HEK293T (cell line): ENCODE measurements at regions not wholly inside any gene's neighbourhood (a gene's known extent, or its start where the extent isn't known, plus 50 kb on each side); places are given as distances from the start of the nearest gene placed in this dataset.

Experiments
- BHLHE40 ChIP-seq: fragments of 450-650 bp; IDR thresholded peaks from 2 replicates; pipeline ENCODE4 v1.6.1; 2016; ENCODE audit warnings: mild to moderate bottlenecking, moderate library complexity, borderline replicate concordance
- ELF4 ChIP-seq: fragments of 450-650 bp; IDR thresholded peaks from 2 replicates; pipeline ENCODE4 v1.6.1; 2017; ENCODE audit warnings: antibody characterized with exemption
- FOXA1 ChIP-seq: fragments of 450-650 bp; IDR thresholded peaks from 2 replicates; pipeline ENCODE4 v1.6.1; 2016; ENCODE audit warnings: mild to moderate bottlenecking
- FOXK2 ChIP-seq: fragments of 450-650 bp; IDR thresholded peaks from 2 replicates; pipeline ENCODE4 v1.6.1; 2016; ENCODE audit warnings: mild to moderate bottlenecking
- LEF1 ChIP-seq: fragments of 450-650 bp; IDR thresholded peaks from 2 replicates; pipeline ENCODE4 v1.6.1; 2017; ENCODE audit warnings: mild to moderate bottlenecking, borderline replicate concordance
- PKNOX1 ChIP-seq: fragments of 450-650 bp; IDR thresholded peaks from 2 replicates; pipeline ENCODE4 v1.6.1; 2016
- SP1 ChIP-seq: fragments of 450-650 bp; IDR thresholded peaks from 2 replicates; pipeline ENCODE4 v1.6.1; 2017
- SUZ12 ChIP-seq: fragments of 450-650 bp; IDR thresholded peaks from 2 replicates; pipeline ENCODE4 v1.6.1; 2016; ENCODE audit warnings: mild to moderate bottlenecking
- ZNF384 ChIP-seq: fragments of 450-650 bp; IDR thresholded peaks from 2 replicates; pipeline ENCODE4 v1.6.1; 2016

- TF ChIP-seq SP1 = no peak
- no peak for TF ChIP-seq FOXK2
- no peak for TF ChIP-seq PKNOX1
- no peak for TF ChIP-seq FOXA1
- no peak for TF ChIP-seq SUZ12
- TF ChIP-seq ZNF384 = no peak
- TF ChIP-seq BHLHE40 = no peak
- no peak for TF ChIP-seq LEF1
- TF ChIP-seq ELF4 = no peak
Observed at GRCh38 chr7:95649546-95649945, 53.2 kb upstream of the PDK4 start.
